GM12865 (cell line): ENCODE measurements at regions not wholly inside any gene's neighbourhood (a gene's known extent, or its start where the extent isn't known, plus 50 kb on each side); places are given as distances from the start of the nearest gene placed in this dataset.

Experiments
- DNase-seq: peaks from one replicate; pipeline ENCODE4 v3.0.0; 2010; ENCODE audit warnings: low read depth
- H3K4me3 ChIP-seq: 2 replicates; pipeline ENCODE4 v1.5.1; 2011; ENCODE audit warnings: mild to moderate bottlenecking, low read depth, low read length, control low read depth
- TF ChIP-seq, protein P1 (sequence below): IDR thresholded peaks from 2 replicates; pipeline ENCODE4 v1.5.1; 2011; ENCODE audit warnings: low read length, control low read depth, low read depth, inconsistent platforms; ENCODE audit not compliant: insufficient read depth; ENCODE audit errors: missing control alignments

- H3K4me3 ChIP-seq, result no peak overlapping the region
- TF ChIP-seq, protein P1, sequence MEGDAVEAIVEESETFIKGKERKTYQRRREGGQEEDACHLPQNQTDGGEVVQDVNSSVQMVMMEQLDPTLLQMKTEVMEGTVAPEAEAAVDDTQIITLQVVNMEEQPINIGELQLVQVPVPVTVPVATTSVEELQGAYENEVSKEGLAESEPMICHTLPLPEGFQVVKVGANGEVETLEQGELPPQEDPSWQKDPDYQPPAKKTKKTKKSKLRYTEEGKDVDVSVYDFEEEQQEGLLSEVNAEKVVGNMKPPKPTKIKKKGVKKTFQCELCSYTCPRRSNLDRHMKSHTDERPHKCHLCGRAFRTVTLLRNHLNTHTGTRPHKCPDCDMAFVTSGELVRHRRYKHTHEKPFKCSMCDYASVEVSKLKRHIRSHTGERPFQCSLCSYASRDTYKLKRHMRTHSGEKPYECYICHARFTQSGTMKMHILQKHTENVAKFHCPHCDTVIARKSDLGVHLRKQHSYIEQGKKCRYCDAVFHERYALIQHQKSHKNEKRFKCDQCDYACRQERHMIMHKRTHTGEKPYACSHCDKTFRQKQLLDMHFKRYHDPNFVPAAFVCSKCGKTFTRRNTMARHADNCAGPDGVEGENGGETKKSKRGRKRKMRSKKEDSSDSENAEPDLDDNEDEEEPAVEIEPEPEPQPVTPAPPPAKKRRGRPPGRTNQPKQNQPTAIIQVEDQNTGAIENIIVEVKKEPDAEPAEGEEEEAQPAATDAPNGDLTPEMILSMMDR, result no peak
- DNase-seq, result no peak
Observed at GRCh38 chr5:2631758-2632157, 119.7 kb downstream of the IRX2 start.

DNA sequence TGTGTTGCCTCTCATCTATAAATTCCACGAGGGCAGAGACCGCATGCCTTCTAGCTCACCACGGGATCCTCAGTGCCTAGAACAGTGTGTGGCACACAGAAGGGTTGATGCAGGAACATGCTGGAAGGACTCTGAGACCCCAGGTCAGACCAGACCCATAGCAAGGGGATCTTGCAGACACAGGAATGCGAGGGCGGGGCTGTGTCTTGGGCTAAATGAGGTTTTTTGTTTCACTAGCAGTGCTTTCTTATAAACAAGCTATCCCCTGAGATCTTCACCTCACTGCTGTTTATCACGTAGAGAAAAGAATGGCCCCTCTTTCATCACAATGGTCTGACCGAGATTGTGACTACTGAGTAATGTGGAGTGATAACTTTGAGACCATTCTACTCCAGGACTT lies 122.4 kb downstream of the IRX2 start:
- DNase-seq, result no peak
- H3K4me3 ChIP-seq, result no peak overlapping the region
- TF ChIP-seq, protein P1, result no peak

GRCh38 chr5:2627867-2628266 lies 123.6 kb downstream of the IRX2 start:
- TF ChIP-seq, protein P1, result no peak
- no peak for DNase-seq
- no peak overlapping the region for H3K4me3 ChIP-seq

DNA sequence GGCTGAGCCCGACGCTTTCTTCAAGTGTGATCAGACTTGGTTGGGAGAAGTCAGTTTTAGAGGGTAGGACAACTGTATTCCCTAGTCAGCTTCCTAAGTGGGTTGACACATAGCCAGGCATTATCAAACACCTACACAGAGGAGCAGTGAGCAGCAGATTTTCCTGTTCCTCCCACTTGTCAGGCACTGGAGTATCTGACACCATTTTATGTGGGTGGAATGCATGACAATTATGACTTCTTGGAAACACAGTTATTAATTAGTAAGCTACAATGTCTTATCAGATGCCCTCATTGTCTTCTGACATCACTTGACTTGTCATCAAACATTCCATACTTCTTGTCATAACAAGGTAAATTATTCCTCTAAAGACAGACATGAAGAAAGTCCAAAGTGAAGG lies 124.9 kb downstream of the IRX2 start:
- TF ChIP-seq, protein P1, result no peak
- DNase-seq, result no peak
- H3K4me3 ChIP-seq, result no peak overlapping the region

- TF ChIP-seq, protein P1, result no peak
- DNase-seq, result no peak
- H3K4me3 ChIP-seq, result no peak overlapping the region
Observed at GRCh38 chr5:2622866-2623265, 128.6 kb downstream of the IRX2 start.

GRCh38 chr5:2621631-2622030 lies 129.8 kb downstream of the IRX2 start:
- TF ChIP-seq, protein P1, result no peak
- no peak for DNase-seq
- H3K4me3 ChIP-seq, result no peak overlapping the region

DNA sequence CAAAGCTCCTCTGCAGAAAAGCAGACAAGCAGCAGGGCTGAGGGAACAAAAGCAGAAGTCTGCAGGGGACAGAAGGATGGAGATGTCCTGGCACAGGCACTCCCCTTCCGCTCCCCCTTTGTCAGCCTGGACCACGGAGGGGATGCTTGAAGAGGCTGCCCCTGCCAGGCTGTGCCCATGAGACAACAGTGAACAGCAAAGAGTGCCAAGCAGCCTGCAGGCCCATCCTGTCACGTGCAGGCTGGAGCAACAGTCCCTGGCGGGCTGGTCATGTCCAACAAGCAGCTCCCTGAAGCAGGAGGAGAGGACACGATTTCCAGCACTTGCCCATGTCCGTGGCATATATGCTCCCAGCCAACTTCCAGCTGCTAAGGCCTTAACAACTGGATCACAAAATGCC lies 132.3 kb downstream of the IRX2 start:
- TF ChIP-seq, protein P1, result no peak
- no peak overlapping the region for H3K4me3 ChIP-seq
- no peak for DNase-seq
